PC-9 (cell line): ENCODE measurements at regions not wholly inside any gene's neighbourhood (a gene's known extent, or its start where the extent isn't known, plus 50 kb on each side); places are given as distances from the start of the nearest gene placed in this dataset.

Source experiments
- EZH2 ChIP-seq: fragments of 200-600 bp; sonication (generic); IDR thresholded peaks from 2 replicates; pipeline ENCODE4 v1.8.0; 2017; ENCODE audit warnings: antibody characterized with exemption, low read depth
- TF ChIP-seq, protein P1 (sequence below): fragments of 200-600 bp; sonication (generic); conservative IDR thresholded peaks from 2 replicates; pipeline ENCODE4 v1.6.1; 2017; ENCODE audit warnings: mixed run types, antibody characterized with exemption, mild to moderate bottlenecking, moderate library complexity

DNA sequence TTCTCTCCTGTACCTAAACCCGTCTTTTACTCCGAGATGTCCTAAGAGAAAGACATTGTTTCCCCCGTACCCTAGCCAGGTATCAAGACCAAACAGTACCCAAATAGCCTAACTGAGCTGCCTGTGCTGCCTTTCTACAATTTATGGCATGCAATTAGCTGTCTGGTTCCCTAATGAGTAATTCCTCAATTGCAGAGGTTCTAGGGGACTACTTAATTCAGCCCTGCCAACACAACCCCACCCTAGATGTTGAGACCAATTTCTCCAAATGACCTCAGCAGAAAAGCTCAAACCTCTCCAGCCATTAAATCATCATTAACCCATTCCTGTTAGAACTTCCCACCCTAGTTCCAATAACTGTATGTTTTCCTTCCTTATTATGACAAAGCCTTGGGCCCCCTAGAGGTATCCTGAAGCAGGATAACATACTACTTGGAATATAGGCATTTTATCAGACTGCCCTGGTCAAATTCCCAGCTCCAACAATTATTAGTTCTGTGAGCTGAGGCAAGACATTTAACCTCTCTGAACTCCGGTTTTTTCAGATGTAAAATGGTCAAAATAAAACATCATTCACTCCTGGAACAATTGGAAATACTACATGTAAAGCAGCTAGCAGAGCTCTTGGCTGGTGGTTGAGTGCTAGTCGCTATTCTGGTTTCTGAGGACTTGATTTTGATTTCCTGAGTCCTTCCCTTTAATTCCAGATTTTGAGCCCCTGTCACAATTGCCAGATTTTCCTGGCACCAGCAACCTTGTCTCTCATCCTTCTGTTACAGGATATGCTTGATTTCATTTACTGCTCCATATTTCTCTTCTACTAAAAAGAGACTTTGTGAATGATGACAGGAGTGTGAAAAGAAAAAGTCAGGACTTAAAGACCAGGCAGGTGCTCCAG is 244.6 kb upstream of the TENM3 start:
- TF ChIP-seq, protein P1, sequence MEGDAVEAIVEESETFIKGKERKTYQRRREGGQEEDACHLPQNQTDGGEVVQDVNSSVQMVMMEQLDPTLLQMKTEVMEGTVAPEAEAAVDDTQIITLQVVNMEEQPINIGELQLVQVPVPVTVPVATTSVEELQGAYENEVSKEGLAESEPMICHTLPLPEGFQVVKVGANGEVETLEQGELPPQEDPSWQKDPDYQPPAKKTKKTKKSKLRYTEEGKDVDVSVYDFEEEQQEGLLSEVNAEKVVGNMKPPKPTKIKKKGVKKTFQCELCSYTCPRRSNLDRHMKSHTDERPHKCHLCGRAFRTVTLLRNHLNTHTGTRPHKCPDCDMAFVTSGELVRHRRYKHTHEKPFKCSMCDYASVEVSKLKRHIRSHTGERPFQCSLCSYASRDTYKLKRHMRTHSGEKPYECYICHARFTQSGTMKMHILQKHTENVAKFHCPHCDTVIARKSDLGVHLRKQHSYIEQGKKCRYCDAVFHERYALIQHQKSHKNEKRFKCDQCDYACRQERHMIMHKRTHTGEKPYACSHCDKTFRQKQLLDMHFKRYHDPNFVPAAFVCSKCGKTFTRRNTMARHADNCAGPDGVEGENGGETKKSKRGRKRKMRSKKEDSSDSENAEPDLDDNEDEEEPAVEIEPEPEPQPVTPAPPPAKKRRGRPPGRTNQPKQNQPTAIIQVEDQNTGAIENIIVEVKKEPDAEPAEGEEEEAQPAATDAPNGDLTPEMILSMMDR = no peak
- TF ChIP-seq EZH2 = no peak
